ENCODE measurements at regions not wholly inside any gene's neighbourhood (a gene's known extent, or its start where the extent isn't known, plus 50 kb on each side); places are given as distances from the start of the nearest gene placed in this dataset.

DNA sequence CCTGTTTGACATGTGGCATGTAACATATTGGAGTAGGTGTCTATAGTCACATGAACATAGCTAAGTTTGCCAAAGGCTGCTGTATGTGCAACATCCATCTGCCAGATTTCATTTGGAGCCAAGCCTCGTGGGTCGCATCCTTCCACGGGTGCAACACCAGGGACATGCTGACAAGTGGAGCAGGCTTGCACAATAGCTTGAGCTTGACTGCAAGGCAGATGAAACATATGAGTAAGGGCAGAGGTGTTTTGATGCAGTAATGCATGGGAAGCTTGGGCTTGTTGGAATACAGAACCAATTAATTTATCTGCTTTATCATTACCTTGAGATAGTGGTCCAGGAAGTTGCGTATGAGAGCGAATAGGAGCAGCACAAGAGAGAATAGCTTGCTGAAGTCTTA lies 74.1 kb upstream of the BTN3A2 start:
- no peak for DNase-seq (ENCODE audit: low spot score)
- TF ChIP-seq, protein P1, sequence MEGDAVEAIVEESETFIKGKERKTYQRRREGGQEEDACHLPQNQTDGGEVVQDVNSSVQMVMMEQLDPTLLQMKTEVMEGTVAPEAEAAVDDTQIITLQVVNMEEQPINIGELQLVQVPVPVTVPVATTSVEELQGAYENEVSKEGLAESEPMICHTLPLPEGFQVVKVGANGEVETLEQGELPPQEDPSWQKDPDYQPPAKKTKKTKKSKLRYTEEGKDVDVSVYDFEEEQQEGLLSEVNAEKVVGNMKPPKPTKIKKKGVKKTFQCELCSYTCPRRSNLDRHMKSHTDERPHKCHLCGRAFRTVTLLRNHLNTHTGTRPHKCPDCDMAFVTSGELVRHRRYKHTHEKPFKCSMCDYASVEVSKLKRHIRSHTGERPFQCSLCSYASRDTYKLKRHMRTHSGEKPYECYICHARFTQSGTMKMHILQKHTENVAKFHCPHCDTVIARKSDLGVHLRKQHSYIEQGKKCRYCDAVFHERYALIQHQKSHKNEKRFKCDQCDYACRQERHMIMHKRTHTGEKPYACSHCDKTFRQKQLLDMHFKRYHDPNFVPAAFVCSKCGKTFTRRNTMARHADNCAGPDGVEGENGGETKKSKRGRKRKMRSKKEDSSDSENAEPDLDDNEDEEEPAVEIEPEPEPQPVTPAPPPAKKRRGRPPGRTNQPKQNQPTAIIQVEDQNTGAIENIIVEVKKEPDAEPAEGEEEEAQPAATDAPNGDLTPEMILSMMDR (IDR thresholded peaks at IDR 0.05; ENCODE audit: extremely low read depth, missing control alignments), result no peak

GRCh38 chr6:26292709-26293108 lies 72.3 kb upstream of the BTN3A2 start:
- no peak for DNase-seq (ENCODE audit: low spot score)
- TF ChIP-seq, protein P1 (IDR thresholded peaks at IDR 0.05; ENCODE audit: extremely low read depth, missing control alignments), result no peak

- no peak for DNase-seq (ENCODE audit: low spot score)
- TF ChIP-seq, protein P1 (IDR thresholded peaks at IDR 0.05; ENCODE audit: extremely low read depth, missing control alignments), result no peak
These were observed 70.7 kb upstream of the BTN3A2 start for GRCh38 chr6:26294302-26294701.

DNA sequence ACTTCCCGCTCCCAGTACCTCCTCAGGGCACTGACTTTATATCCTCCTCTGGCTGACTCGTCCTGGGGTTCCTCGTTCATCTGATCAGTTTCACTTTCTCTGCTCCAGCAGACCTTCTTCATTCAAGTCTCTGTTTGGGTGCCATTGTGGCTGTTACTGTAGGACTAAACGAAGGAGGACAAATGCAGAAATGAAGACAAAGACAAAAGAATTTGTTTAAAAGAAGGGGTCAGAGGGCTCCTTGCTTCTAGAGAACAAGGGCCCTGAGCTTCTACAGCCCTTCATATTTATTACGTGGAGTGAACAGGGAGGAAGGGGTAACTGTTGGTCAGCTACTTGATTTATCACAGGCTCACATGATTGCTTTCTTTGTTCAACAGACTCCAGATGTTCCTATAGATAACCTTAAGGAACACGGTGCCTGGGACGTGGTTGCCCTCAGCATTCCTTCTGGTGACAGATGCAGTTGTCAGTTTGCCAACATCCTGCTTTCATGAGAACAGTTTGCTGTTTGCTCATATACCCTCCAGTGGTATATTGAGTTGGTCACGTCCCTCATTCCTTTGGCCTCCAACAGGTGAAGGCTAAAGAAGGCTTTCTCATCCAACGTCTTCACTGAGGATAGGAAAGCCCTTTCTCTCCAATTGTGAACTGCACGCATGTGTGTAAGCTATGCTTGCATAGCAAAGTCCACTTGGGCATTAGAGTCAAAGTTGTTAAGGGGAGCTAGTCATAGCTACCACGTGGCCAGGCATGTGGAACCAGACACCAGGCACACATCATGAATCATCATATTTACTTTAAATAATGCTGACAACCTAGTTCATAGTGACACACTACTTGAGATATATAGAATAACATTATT lies 69.1 kb upstream of the BTN3A2 start:
- DNase-seq (ENCODE audit: low spot score), result peak; percentile 10
- TF ChIP-seq, protein P1 (IDR thresholded peaks at IDR 0.05; ENCODE audit: extremely low read depth, missing control alignments), result no peak

GRCh38 chr6:26296556-26296856 lies 68.5 kb upstream of the BTN3A2 start:
- DNase-seq (ENCODE audit: low spot score), result no peak
- TF ChIP-seq, protein P1 (IDR thresholded peaks at IDR 0.05; ENCODE audit: extremely low read depth, missing control alignments), result no peak

GRCh38 chr6:26296857-26297648 lies 67.9 kb upstream of the BTN3A2 start:
- TF ChIP-seq, protein P1 (IDR thresholded peaks at IDR 0.05; ENCODE audit: extremely low read depth, missing control alignments), result no peak
- no peak for DNase-seq (ENCODE audit: low spot score)
